ENCODE measurements at regions not wholly inside any gene's neighbourhood (a gene's known extent, or its start where the extent isn't known, plus 50 kb on each side); places are given as distances from the start of the nearest gene placed in this dataset.

DNA sequence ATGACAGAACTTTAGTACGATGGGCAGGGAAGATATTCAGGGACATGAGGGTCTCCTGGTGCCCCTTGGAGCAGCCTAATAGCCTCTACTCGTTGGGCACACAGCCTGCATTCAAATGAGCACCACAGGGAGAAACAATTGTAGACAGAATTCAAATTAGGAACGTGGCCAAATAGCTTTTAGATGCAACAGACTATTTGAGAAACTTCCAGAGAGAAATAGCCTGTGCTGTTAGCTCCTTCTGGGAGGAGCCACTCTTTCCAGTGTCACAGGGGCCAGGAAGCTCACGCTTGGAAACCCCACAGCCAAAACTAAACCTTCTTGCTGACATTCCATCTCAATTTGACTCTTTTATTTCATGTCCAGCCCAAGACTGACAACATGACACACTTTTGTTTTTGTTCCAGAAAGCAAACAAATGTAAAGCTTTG, 114.5 kb downstream of the RPAP3 start:
- TF ChIP-seq, protein P1, sequence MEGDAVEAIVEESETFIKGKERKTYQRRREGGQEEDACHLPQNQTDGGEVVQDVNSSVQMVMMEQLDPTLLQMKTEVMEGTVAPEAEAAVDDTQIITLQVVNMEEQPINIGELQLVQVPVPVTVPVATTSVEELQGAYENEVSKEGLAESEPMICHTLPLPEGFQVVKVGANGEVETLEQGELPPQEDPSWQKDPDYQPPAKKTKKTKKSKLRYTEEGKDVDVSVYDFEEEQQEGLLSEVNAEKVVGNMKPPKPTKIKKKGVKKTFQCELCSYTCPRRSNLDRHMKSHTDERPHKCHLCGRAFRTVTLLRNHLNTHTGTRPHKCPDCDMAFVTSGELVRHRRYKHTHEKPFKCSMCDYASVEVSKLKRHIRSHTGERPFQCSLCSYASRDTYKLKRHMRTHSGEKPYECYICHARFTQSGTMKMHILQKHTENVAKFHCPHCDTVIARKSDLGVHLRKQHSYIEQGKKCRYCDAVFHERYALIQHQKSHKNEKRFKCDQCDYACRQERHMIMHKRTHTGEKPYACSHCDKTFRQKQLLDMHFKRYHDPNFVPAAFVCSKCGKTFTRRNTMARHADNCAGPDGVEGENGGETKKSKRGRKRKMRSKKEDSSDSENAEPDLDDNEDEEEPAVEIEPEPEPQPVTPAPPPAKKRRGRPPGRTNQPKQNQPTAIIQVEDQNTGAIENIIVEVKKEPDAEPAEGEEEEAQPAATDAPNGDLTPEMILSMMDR (IDR thresholded peaks at IDR 0.05), result no peak
- no peak for TF ChIP-seq POLR2A (IDR thresholded peaks at IDR 0.05)
